ENCODE measurements at regions not wholly inside any gene's neighbourhood (a gene's known extent, or its start where the extent isn't known, plus 50 kb on each side); places are given as distances from the start of the nearest gene placed in this dataset.
"Not testable (repeated sequence)": the region's sequence is repeated elsewhere in the genome, so short reads cannot be mapped to it uniquely, and the experiment has no call there.

DNA sequence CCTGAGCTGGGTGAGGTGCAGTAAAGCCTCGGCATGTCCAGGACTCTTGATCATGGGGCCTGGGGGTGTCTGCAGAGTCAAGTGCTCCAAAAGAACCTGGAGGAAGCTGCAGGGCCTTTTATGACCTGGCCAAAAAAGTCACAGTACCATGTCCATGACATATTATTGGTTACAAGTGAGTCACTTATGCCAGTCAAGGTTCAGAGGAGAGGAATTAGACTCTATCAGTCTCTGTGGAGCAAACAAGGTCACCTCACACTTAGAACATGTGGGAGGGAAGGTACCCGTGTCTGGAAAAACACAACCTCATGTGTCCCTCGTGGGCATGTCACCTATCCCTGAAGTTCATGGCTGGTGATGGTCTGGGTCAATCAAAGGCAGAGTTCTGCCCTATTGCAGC, 465.7 kb downstream of the FBXO15 start:
- DNase-seq (ENCODE audit: low read depth), result no peak

DNA sequence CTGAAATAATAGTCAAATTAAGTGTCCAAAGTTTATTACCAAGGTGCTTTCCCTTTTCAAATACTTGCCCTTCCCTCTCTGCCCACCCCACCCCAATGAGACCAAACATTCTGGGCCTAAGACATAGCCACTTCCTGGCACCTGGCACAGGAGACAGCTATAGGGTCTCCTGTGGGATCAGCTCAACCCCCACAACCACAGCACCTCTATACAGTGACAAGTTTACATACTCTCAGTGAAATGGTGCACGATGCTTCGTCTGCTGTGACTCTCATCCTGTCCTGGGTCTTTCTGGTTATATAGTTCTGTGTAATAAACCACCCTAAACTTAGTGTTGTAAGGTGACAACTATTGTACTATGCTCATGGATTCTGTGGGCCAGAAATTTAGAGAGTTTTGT, 466.2 kb downstream of the FBXO15 start:
- DNase-seq (ENCODE audit: low read depth), result no peak

DNA sequence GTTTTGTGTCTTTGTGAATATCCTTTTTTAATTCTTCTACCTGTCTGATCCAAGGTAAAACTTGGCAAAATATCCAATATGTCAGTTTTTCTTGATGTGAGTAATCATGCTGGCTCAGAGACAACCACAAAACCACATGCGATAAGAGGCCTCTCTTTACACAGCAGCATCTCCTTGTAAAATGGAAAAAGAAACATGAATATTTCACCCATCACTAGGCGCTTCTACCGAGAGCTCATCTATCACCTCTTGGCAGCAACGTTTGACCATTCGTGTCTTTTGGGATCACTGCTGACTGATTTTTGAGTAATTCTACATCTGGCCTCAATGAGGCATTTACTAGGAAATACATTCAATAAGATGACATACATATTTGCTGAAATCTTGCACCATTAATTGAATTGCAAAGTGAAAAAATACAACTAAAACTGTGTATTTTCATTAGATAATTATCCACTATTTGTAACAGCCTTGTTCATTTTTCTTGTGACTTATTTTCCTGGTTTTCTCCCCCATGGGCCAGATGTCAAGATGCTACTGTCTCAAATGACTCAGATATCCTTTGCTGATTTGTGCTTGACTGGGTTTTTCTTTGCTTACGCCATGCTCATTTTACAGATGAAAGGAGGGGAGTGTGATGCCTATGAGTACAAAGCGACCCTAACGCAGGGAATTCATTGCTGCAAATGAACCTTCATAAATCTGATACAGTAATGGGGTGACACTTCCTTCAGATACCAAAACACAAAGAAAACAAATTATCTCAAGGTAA, 467.5 kb downstream of the FBXO15 start:
- DNase-seq (ENCODE audit: low read depth), result no peak

DNA sequence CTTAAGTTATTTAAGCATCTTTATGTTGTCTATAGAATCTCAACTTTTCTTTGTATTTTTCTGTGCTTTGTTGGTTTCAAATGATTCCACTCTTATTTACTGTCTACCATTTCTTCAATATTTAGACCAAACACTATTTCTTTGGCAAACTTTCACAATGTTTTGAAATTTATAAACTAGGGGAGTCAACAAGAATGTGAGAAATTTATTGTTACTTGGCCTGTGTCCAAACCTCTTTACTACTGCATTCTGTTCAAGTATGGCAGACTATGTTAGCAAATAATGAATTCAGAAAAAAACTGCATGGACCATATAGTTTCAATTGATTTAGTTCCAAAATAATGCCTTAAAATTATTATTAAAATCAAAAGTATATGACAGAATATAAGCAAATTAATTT, 470.2 kb downstream of the FBXO15 start:
- no peak for DNase-seq (ENCODE audit: low read depth)

DNA sequence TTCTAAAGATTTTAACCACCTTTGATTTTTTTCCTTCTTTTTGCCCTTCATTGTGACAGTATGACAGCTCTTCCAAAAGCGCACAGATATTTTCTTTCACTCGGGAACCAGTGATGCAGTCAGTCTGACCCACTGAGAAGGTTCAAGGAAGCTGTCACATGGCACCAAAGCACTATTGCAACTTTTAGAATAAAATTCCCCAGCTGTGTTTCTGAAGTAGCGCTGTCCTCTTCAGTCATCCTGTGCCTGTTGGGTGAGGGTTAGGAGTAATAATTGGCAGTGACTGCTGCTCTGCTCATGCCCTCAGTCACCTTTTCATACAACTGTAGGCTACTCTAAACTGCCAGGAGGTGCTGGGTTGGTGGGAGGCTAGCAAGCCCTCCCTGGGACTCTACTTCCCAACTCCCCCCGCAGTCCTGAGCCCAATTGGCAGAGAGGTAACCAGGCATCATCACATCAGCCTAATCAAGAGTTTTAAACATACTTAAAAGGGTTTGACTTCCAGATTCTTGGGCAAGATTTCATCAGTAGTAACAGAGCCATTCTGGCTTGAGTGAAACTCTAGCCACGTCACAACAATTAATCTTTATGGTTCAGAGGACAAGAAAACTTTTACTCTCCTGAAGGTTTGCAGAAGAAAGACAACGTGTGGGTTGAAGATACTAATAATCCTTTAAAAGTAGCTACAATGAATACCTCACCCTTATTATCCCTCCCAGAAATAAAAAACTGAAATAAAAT, 473.3 kb downstream of the FBXO15 start:
- DNase-seq (ENCODE audit: low read depth), result no peak

DNA sequence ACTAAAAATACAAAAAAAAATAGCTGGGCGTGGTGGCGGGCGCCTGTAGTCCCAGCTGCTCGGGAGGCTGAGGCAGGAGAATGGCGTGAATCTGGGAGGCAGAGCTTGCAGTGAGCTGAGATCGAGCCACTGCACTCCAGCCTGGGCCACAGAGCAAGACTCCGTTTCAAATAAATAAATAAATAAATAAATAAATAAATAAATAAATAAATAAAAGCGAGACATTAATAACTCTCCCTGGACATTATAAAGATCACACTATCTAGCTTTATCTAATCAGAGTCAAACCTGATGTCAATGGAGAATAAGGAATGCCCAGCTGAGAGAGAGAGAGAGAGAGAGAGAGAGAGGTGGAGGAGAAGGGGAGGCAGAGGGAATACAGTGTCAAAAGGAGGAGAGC, 476.2 kb downstream of the FBXO15 start:
- DNase-seq (ENCODE audit: low read depth), result not testable (repeated sequence)

DNA sequence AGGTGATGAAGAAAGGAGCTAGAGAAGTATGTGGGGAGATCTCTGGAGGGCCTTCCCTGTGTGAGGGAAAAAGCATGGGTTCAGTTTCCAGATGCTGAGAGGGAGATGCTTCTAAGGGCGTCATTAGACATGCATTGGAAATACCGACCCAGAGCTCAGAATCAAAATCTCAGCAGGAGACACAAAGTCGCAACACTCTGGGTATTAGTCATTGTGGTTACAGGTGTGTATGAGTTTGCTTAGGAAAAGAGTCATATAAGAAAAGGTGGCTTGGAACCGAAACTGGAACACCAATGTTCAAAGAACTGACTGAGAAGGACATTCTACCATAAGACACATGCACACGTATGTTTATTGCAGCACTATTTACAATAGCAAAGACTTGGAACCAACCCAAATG, 477.1 kb downstream of the FBXO15 start:
- DNase-seq (ENCODE audit: low read depth), result no peak

DNA sequence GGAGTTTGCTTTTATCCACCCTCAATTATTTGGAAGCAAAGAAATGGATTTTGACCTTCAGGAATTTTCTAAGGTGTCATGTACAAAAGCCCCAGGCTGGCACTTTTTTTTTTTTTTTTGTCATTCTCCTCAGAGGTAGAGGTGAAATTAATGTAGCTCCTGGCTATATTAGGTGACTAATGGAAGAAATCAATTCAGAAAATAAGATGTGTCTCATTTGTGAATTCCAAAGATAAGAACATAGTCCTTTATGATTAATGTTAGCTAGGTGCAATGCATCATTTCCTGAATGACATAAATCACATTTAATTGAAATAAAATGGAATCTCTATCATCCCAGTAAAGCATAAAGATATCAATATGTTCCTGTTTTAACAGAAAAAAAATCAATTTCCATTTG, 477.6 kb downstream of the FBXO15 start:
- DNase-seq (ENCODE audit: low read depth), result no peak

DNA sequence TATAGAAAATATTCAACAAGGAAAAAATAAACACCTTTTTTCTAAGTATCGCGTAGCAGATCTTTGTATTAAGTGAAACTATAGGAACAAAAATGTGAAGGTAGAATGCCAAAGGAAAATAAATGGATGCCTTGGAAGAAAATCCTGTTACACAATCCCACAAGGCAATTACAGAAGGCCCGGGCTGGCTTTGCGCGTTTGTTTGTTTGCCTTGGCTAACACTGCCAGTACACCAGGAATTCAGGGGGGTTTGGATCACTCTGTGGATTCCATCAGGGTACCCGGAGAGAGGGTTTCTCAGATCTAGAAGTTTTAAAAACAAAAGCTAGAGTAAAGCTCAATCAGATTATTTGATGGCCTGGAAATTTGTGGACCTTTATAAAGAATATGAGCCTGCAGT, 478.3 kb downstream of the FBXO15 start:
- no peak for DNase-seq (ENCODE audit: low read depth)

DNA sequence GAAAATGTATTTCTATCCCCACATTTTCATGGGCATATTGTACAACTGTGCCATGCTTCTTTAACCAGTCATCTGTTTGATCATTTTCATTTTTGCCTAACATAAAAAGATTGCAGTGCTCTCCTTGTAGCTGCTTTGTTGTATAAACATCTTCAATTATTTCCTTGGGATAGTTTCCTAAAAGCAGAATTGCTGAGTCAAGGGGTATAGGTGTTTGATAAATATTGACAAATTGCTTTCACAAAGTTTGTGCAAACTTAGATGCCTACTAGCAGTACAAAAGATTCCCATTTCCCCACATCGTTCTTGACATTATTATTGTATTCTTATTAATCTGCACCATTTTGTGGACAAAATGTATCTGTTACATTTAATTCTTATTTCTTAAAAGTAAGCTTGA, 479.6 kb downstream of the FBXO15 start:
- DNase-seq (ENCODE audit: low read depth), result no peak

DNA sequence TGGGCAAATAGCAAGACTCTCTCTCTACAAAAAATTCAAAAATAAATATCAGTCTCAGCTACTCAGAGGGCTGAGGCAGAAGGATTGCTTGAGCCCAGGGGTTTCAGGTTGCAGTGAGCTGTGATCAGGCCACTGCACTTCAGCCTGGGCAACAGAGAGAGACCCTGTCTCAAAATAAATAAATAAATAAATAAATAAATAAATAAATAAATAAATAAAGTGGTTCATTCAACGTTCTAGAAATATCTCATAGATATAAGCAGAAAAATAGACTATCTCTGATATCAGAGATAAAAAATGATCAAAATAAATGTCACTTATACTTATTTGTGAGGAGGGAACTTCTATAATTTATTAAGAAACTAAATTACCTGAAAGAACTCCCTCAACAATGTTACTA, 480.9 kb downstream of the FBXO15 start:
- no peak for DNase-seq (ENCODE audit: low read depth)

DNA sequence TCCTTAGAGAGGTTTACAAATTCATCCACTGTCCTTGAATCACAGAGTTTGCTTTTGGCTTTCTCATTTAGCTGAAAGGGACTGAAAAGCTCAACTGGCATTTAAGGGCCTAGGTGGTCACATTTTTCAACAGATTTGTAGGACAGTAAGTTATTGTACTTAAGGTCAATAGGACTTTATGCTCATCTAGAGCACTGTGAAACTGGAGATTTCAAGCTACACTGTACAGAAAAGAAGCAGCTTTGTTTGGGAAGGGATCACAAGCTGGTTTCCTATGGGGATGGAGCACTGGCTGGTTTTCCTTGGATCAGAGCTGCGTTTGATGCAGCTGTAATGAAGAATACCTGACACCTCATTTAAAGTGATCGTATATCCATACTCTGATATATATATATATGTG, 482.7 kb downstream of the FBXO15 start:
- DNase-seq (ENCODE audit: low read depth), result no peak

DNA sequence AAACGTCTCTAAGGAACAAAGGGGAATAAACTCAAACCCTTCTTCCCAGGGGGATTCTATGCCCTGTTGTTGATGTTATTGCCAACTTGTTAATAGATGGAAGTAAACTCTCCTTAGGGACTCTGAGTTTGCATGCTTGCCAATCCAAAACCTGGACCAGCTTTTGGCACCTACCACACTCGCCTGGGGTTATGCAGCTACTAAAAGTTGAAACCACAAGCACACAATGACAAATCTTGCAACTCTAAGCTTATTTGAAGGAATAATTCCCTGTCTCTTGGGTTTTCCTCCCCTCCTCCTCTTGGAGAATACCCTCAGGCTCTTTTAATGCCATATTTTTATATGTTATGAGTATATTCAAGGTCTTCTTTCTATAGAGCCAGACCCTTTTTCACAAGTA, 484.1 kb downstream of the FBXO15 start:
- DNase-seq (ENCODE audit: low read depth), result no peak

DNA sequence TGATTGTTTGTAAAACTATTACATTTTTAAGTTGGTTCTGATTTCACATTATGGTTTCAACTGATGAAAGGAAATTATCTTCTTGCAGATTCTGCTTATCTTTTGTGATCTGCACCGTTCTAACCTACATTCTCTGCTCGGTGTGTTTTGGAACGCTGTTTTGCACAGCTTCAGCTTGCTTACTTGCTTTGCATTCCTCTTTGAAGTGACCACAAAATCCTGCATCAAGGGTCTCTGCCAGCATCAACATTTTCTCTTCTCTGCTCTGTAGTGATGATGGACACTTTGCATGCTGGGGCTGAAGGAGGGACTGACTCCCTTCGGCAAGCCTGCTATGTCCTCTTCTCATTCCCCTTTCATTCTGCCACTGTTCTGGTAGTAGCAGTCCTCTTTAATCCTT, 485.2 kb downstream of the FBXO15 start:
- no peak for DNase-seq (ENCODE audit: low read depth)

DNA sequence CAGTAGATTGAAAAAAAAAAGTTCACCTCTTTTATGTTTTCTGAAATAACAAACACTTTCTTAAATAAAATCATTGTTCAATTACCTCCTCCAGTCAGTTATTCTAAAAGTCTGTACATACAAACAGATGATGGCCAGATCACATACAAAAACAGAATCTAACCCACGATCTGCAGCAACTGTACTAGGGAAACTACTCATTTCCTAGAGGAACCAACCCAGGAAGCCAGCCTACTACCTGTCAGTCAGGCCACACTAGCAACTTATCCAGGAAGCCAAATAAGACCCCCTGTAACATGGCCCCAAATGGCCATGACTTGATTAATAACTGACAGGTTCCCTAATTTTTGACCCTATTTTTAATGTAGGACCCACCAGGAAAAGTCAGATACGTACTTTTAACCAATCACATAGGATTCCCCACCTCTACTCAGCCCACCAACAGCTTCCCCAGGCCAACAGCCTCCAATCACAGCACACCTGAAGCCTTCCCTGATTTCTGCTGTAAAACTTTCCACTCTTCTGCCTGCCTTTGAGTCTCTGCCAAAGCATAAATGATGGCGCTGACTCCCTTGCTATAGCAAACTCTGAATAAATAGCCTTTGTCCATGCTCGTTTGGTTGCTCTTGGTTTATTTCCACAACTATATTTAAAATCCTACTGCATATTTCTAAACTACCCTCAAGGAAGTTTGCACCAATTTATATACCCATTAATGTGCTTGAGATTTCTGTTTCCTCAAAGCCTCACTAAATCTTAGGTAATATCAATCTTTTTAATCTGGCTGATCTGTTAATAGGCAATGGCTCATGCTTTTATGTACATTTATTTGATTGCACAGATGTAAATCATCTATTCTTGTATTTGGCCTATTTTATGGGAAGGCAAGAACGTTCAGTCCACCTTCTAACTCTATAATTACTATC, 486.4 kb downstream of the FBXO15 start:
- no peak for DNase-seq (ENCODE audit: low read depth)

DNA sequence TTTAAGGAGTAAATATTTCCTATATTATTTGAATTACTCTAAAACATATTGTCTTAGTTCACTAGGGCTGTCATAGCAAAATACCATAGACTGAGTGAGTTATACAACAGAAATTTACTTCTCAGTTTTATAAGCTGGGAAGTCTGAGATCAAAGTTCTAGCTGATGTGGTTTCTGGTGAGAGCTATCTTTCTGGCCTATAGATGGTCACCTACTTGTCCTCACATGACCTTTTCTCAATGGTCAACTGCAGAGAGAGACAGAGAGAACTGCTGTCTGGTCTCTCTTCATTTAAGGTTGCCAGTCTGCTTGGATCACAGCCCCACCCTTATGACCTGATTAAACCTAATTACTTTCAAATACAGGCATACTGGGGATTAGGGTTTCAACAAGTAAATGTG, 490.9 kb downstream of the FBXO15 start:
- DNase-seq (ENCODE audit: low read depth), result no peak

DNA sequence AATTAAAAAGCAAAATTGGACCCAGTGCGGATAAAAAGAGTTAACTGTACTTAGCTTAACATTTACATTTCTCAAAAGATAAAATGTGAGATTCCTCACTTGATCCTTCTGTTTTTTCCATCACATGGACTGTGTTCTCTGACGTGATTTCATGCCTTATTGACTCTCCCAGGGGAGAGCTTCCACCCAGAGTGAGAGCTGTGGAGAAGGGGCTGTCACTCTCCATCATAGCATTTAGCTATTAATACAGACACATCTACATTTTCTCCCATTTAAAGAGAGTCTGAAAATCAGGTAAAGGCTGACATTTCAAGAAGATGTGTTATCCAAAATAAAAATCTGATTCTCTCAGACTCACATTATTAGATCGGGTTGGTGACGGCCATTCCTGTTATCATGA, 493.8 kb downstream of the FBXO15 start:
- DNase-seq (ENCODE audit: low read depth), result no peak

DNA sequence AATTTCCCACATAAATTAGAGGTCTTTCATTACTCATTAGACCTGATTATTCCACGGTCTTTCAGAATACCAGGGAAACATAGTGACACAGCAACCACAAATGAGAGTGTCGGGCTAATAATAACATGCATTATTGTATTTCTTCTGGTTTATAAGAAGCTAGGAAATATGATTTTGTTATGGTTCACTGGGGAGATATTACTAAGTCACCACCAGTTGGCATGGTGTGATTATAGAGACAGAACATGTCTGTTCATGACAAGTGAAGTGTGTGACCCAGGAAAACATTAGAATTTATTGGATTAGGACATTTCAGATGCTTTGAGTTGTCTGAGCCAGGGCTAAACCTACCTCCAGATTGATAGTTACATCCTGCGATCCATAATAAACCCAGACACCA, 494.4 kb downstream of the FBXO15 start:
- no peak for DNase-seq (ENCODE audit: low read depth)

DNA sequence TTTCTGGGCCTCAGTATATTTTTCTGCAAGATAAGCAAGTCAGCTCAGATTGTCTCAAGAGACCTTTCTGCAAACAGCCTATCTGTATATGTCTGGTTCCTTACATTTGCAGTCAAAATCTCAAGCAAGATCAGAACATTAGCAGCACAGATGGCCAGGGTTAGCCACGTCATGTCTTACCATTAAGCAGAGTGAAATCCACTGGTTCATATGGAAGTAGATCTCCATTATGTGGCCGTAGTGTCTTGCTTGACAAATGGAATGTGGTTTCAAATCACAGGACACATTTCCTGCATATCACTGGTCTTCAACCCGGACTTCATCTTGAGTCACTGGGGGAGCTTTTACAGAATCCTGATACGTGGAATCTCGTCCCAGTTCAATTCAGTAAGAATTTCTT, 500.2 kb downstream of the FBXO15 start:
- no peak for DNase-seq (ENCODE audit: low read depth)

DNA sequence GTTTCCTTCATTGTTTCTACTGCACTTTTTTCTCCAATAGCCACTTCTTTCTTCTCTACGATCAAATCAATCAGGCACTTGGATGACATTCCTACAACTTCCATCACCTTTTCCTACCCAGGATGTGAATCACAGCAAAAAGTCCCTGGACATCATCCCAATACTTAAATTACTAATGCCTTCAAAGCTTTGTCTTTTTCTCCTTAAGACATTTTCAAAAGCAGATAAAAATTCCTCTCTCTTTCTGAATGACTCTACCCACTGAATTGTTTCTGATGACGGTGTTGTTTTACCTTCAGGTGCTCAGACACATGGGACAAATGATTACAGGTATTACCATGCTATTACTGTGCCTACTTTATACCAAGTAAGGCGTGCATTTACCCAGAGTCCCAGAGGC, 500.9 kb downstream of the FBXO15 start:
- DNase-seq (ENCODE audit: low read depth), result no peak

DNA sequence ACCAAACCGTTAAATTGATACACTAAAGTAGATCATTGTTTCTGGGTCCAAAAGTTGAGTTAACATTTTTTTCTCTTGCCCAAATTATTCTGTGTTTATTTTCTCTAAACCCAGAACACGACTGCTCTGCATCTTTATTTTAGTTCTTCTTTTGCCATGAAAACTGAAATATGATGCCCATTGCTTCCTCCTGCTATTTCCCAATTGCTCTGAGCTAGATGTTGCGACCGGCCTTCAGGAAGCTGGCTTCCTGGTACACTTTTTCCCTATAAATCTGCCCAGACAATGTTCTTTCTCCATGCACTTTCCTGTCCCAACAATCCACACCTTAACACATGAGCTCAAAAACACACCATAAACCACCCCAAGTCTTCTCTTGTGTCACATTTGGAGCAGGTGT, 501.4 kb downstream of the FBXO15 start:
- no peak for DNase-seq (ENCODE audit: low read depth)

DNA sequence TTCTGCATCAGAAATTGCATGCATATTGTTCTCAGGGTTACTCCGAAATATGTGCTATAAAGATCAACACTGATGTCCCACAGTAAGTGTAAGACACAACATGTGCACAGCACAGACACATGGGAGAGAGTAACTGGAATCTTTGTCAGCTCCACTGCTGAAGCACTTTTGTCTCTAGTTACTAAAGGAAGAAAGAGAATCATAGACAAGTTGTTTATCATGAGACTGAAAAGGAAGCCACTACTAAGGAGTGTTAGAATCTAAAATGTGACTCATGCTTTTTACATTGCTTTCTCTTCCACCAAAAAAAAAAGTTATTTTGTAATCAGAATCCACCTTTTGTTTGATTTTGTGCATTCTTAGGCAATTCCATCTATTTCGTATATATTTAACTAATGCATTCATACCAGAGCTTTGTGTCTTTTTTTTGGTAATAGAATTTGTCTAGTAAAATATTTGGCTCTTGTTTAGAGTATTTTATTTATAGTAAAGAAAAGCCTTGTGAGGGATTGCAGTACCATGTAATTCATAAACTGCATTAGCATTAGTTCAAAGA, 502.4 kb downstream of the FBXO15 start:
- DNase-seq (ENCODE audit: low read depth), result no peak
